BJ (cell line): ENCODE measurements at regions not wholly inside any gene's neighbourhood (a gene's known extent, or its start where the extent isn't known, plus 50 kb on each side); places are given as distances from the start of the nearest gene placed in this dataset.

Source experiments
- CTCF ChIA-PET: fragments of 350-600 bp; formaldehyde crosslinking; extraction: SDS; loops from one replicate; lab custom pipeline; 2021; ENCODE audit warnings: antibody characterized with exemption, inconsistent platforms; lab: Yijun Ruan, JAX
- POLR2A ChIA-PET: fragments of 300-600 bp; sonication (Branson Sonifier 250); formaldehyde crosslinking; extraction: SDS; loops from one replicate; lab custom pipeline; 2021; ENCODE audit warnings: antibody characterized with exemption; lab: Charles Lee
- DNase-seq: peaks from one replicate; pipeline ENCODE4 v3.0.0-alpha.2; 2011; ENCODE audit warnings: low read depth
- H3K27me3 ChIP-seq: 2 replicates; pipeline ENCODE4 v1.6.0; 2011; ENCODE audit warnings: low read length; ENCODE audit not compliant: control insufficient read depth, insufficient read depth
- H3K36me3 ChIP-seq: 2 replicates; pipeline ENCODE4 v1.5.1; 2011; ENCODE audit warnings: low read length; ENCODE audit not compliant: control insufficient read depth, insufficient read depth
- H3K4me3 ChIP-seq: 2 replicates; pipeline ENCODE4 v1.5.1; 2011; ENCODE audit warnings: low read depth, mild to moderate bottlenecking, control low read depth, low read length
- CTCF ChIP-seq: IDR thresholded peaks from 2 replicates; pipeline ENCODE4 v1.5.1; 2011; ENCODE audit warnings: low read depth, mild to moderate bottlenecking, control low read depth, inconsistent platforms, low read length, moderate library complexity; ENCODE audit not compliant: insufficient read depth

GRCh38 chr13:30370146-30370545 lies 52.1 kb upstream of the UBE2L5 start:
- POLR2A ChIA-PET = no interaction called here
- TF ChIP-seq CTCF = no peak
- Histone ChIP-seq H3K27me3 (no peaks in the 10 kb centered on the region), H3K36me3 (no peaks in the 10 kb centered on the region), H3K4me3 (no peak overlapping the region)
- DNase-seq = no peak
- CTCF ChIA-PET = interaction anchor here (1.2 kb wide), 1 partner anchor 10 kb away, joined by 3 read pairs; no protein-coding TSS in a partner anchor

- no peak for DNase-seq
- Histone ChIP-seq H3K27me3 (no peaks in the 10 kb centered on the region), H3K4me3 (no peak overlapping the region), H3K36me3 (no peaks in the 10 kb centered on the region)
- ChIA-PET POLR2A (no interaction called here), CTCF (interaction anchor here (0.6 kb wide), 1 partner anchor 61 kb away, joined by 3 read pairs; no protein-coding TSS in a partner anchor)
- TF ChIP-seq CTCF = no peak
Measured at GRCh38 chr13:30370916-30371521, 51.3 kb upstream of the UBE2L5 start.

- no peak for DNase-seq
- ChIA-PET CTCF (interaction anchor here (0.9 kb wide), 1 partner anchor 15 kb away, joined by 3 read pairs; no protein-coding TSS in a partner anchor), POLR2A (no interaction called here)
- no peaks in the 10 kb centered on the region for H3K36me3 ChIP-seq
- TF ChIP-seq CTCF = no peak
- no peaks in the 10 kb centered on the region for H3K27me3 ChIP-seq
- H3K4me3 ChIP-seq = no peak overlapping the region
Measured at GRCh38 chr13:30371649-30372265, 50.5 kb upstream of the UBE2L5 start.
